H9 (cell line): ENCODE measurements at regions not wholly inside any gene's neighbourhood (a gene's known extent, or its start where the extent isn't known, plus 50 kb on each side); places are given as distances from the start of the nearest gene placed in this dataset.

Experiments used
- DNase-seq: peaks from one replicate; pipeline ENCODE4 v3.0.0-alpha.2; 2017
- H2AFZ ChIP-seq: one replicate; pipeline ENCODE4 v1.6.1; 2013; ENCODE audit warnings: mild to moderate bottlenecking, low read length, control low read depth, moderate library complexity
- H2AK5ac ChIP-seq: 2 replicates; pipeline ENCODE4 v1.6.1; 2013; ENCODE audit warnings: low read length, control low read depth, mixed read lengths; ENCODE audit not compliant: insufficient read length
- H2BK120ac ChIP-seq: one replicate; pipeline ENCODE4 v1.6.1; 2013; ENCODE audit warnings: low read depth, mild to moderate bottlenecking, low read length, control low read depth, inconsistent platforms; ENCODE audit not compliant: poor library complexity, severe bottlenecking
- H2BK12ac ChIP-seq: 2 replicates; pipeline ENCODE4 v1.6.1; 2013; ENCODE audit warnings: low read length, control low read depth, mixed read lengths, low read depth; ENCODE audit not compliant: insufficient read length
- H2BK15ac ChIP-seq: 2 replicates; pipeline ENCODE4 v1.6.1; 2013; ENCODE audit warnings: low read depth, low read length, control low read depth
- H2BK20ac ChIP-seq: one replicate; pipeline ENCODE4 v1.6.1; 2013; ENCODE audit warnings: low read depth, mild to moderate bottlenecking, low read length, control low read depth, inconsistent platforms; ENCODE audit not compliant: poor library complexity, severe bottlenecking
- H2BK5ac ChIP-seq: 2 replicates; pipeline ENCODE4 v1.6.1; 2013; ENCODE audit warnings: low read length, control low read depth, mixed read lengths; ENCODE audit not compliant: insufficient read length
- H3K14ac ChIP-seq: 2 replicates; pipeline ENCODE4 v1.6.1; 2013; ENCODE audit warnings: low read length, control low read depth; ENCODE audit not compliant: insufficient read depth
- H3K18ac ChIP-seq: 2 replicates; pipeline ENCODE4 v1.6.1; 2013; ENCODE audit warnings: low read depth, mild to moderate bottlenecking, mixed read lengths, low read length, control low read depth; ENCODE audit not compliant: insufficient read length
- H3K23ac ChIP-seq: 2 replicates; pipeline ENCODE4 v1.6.1; 2013; ENCODE audit warnings: low read length, control low read depth, mixed read lengths, low read depth; ENCODE audit not compliant: insufficient read length
- H3K23me2 ChIP-seq: 2 replicates; pipeline ENCODE4 v1.6.1; 2013; ENCODE audit warnings: low read depth, mild to moderate bottlenecking, mixed read lengths, low read length, control low read depth; ENCODE audit not compliant: insufficient read length, poor library complexity, severe bottlenecking
- H3K27ac ChIP-seq: 2 replicates; pipeline ENCODE4 v1.5.1; 2013; ENCODE audit warnings: low read length, control low read depth, mixed read lengths, low read depth; ENCODE audit not compliant: insufficient read length
- H3K27me3 ChIP-seq: 2 replicates; pipeline ENCODE4 v1.6.1; 2013; ENCODE audit warnings: low read length, control low read depth, inconsistent platforms; ENCODE audit not compliant: insufficient read depth
- H3K4ac ChIP-seq: 2 replicates; pipeline ENCODE4 v1.6.1; 2013; ENCODE audit warnings: low read depth, mild to moderate bottlenecking, control low read depth, inconsistent platforms, low read length, moderate library complexity
- H3K4me1 ChIP-seq: 2 replicates; pipeline ENCODE4 v1.6.1; 2013; ENCODE audit warnings: low read length, control low read depth, inconsistent platforms; ENCODE audit not compliant: insufficient read depth
- H3K4me2 ChIP-seq: 2 replicates; pipeline ENCODE4 v1.6.1; 2013; ENCODE audit warnings: low read length, control low read depth, mixed read lengths; ENCODE audit not compliant: insufficient read length, insufficient read depth
- H3K56ac ChIP-seq: 2 replicates; pipeline ENCODE4 v1.6.1; 2013; ENCODE audit warnings: low read depth, mild to moderate bottlenecking, mixed read lengths, low read length, control low read depth; ENCODE audit not compliant: insufficient read length
- H3K79me1 ChIP-seq: 2 replicates; pipeline ENCODE4 v1.6.1; 2013; ENCODE audit warnings: low read depth, mild to moderate bottlenecking, moderate library complexity, low read length, control low read depth, inconsistent platforms; ENCODE audit not compliant: insufficient read depth, poor library complexity, severe bottlenecking
- H3K79me2 ChIP-seq: 2 replicates; pipeline ENCODE4 v1.6.1; 2013; ENCODE audit warnings: low read length, control low read depth, inconsistent platforms; ENCODE audit not compliant: insufficient read depth
- H3K9ac ChIP-seq: 2 replicates; pipeline ENCODE4 v1.6.1; 2013; ENCODE audit warnings: low read length, control low read depth, mixed read lengths; ENCODE audit not compliant: insufficient read length; ENCODE audit errors: extremely low read depth
- H3K9me3 ChIP-seq: one replicate; pipeline ENCODE4 v1.6.1; 2013; ENCODE audit warnings: low read depth, low read length, inconsistent platforms; ENCODE audit not compliant: control insufficient read depth
- H3T11ph ChIP-seq: one replicate; pipeline ENCODE4 v1.6.1; 2013; ENCODE audit warnings: mild to moderate bottlenecking, low read length, control low read depth, inconsistent platforms
- H4K20me1 ChIP-seq: one replicate; pipeline ENCODE4 v1.6.1; 2013; ENCODE audit not compliant: control insufficient read depth, insufficient read length, insufficient read depth
- H4K5ac ChIP-seq: 2 replicates; pipeline ENCODE4 v1.6.1; 2013; ENCODE audit warnings: low read depth, mild to moderate bottlenecking, mixed read lengths, low read length, control low read depth; ENCODE audit not compliant: insufficient read length
- H4K8ac ChIP-seq: replicated peaks from 2 replicates; pipeline ENCODE4 v1.6.1; 2013; ENCODE audit warnings: low read length, control low read depth, mixed read lengths, low read depth; ENCODE audit not compliant: insufficient read length
- H4K91ac ChIP-seq: 2 replicates; pipeline ENCODE4 v1.6.1; 2013; ENCODE audit warnings: low read depth, mild to moderate bottlenecking, moderate library complexity, mixed read lengths, low read length, control low read depth; ENCODE audit not compliant: insufficient read length
- H3K27ac Mint-ChIP-seq, 3 experiments: 2 replicates in 2 of 3; 3 replicates in 1 of 3; pipeline ENCODE4 v1.8.0; 2020 to 2021; ENCODE audit warnings: mixed read lengths in 3 of 3, mild to moderate bottlenecking in 1 of 3, moderate library complexity in 1 of 3
- H3K27me3 Mint-ChIP-seq: 2 replicates; pipeline ENCODE4 v1.8.0; 2021; ENCODE audit warnings: low read depth, mild to moderate bottlenecking, moderate library complexity, mixed read lengths
- H3K36me3 Mint-ChIP-seq, 3 experiments: 2 replicates in 2 of 3; 3 replicates in 1 of 3; pipeline ENCODE4 v1.8.0; 2020 to 2021; ENCODE audit warnings: low read depth in 3 of 3, mixed read lengths in 3 of 3; ENCODE audit not compliant: insufficient read depth in 1 of 3
- H3K4me1 Mint-ChIP-seq, 2 experiments: 2 replicates each; pipeline ENCODE4 v1.8.0; 2020; ENCODE audit warnings: mixed read lengths in 2 of 2
- H3K4me3 Mint-ChIP-seq, 2 experiments: 2 replicates in 1 of 2; 3 replicates in 1 of 2; pipeline ENCODE4 v1.8.0; 2020 to 2021; ENCODE audit warnings: mild to moderate bottlenecking in 2 of 2, mixed read lengths in 2 of 2, moderate library complexity in 1 of 2
- H3K9me3 Mint-ChIP-seq, 2 experiments: 2 replicates in 1 of 2; 3 replicates in 1 of 2; pipeline ENCODE4 v1.8.0; 2020; ENCODE audit warnings: mild to moderate bottlenecking in 2 of 2, mixed read lengths in 2 of 2, moderate library complexity in 1 of 2
- CTCF ChIP-seq: fragments of 200-600 bp; sonication (generic); conservative IDR thresholded peaks from 3 replicates; pipeline ENCODE4 v1.8.0; 2021; ENCODE audit warnings: antibody characterized with exemption, mild to moderate bottlenecking
- WGBS: extraction: QIAGEN DNeasy Blood & Tissue Kit; methylation state at CpG from one replicate; pipeline ENCODE4 v1.1.7; 2013; ENCODE audit warnings: missing lambda C conversion rate, low lambda C conversion rate, mixed read lengths; ENCODE audit not compliant: insufficient read length; ENCODE audit errors: extremely low coverage; 5-methylcytosine and 5-hydroxymethylcytosine counted together

- no peaks in the 10 kb centered on the region for H3K79me1 ChIP-seq
- H2BK5ac ChIP-seq = no peak overlapping the region
- H3K27me3 ChIP-seq = no peaks in the 10 kb centered on the region
- no peak overlapping the region for H3K23ac ChIP-seq
- no CpG with 5 or more reads among the region's 8 CpGs for WGBS
- H3K27ac ChIP-seq = no peak overlapping the region
- Mint-ChIP-seq H3K27me3 (no peaks in the 10 kb centered on the region), H3K27ac (peak overlapping the region in 1 of 3 experiments; percentile 70; a peak in 1 of 7 replicates), H3K9me3 (no peaks in the 10 kb centered on the region), H3K36me3 (no peaks in the 10 kb centered on the region), H3K4me1 (no peaks in the 10 kb centered on the region), H3K4me3 (no peak overlapping the region)
- no peak overlapping the region for H2BK15ac ChIP-seq
- H3K79me2 ChIP-seq = no peaks in the 10 kb centered on the region
- no peak overlapping the region for H2AFZ ChIP-seq
- no peak overlapping the region for H2BK20ac ChIP-seq
- no peak overlapping the region for H4K8ac ChIP-seq
- H3K9me3 ChIP-seq = no peaks in the 10 kb centered on the region
- H3K23me2 ChIP-seq = no peaks in the 10 kb centered on the region
- no peak overlapping the region for H3K14ac ChIP-seq
- no peak overlapping the region for H3K18ac ChIP-seq
- H2BK120ac ChIP-seq = no peak overlapping the region
- H3K56ac ChIP-seq = no peak overlapping the region
- no peaks in the 10 kb centered on the region for H4K20me1 ChIP-seq
- no peak for DNase-seq
- H2BK12ac ChIP-seq = no peak overlapping the region
- H3K4me2 ChIP-seq = no peak overlapping the region
- H3K4me1 ChIP-seq = no peaks in the 10 kb centered on the region
- no peak overlapping the region for H4K5ac ChIP-seq
- H2AK5ac ChIP-seq = no peak overlapping the region
- no peak overlapping the region for H3K4ac ChIP-seq
- H3K9ac ChIP-seq = no peak overlapping the region
- TF ChIP-seq CTCF = no peak
- H3T11ph ChIP-seq = no peak overlapping the region
- no peak overlapping the region for H4K91ac ChIP-seq
Measured at GRCh38 chr3:146921693-146922092, 316.5 kb upstream of the PLSCR5 start.
